ENCODE measurements at regions not wholly inside any gene's neighbourhood (a gene's known extent, or its start where the extent isn't known, plus 50 kb on each side); places are given as distances from the start of the nearest gene placed in this dataset.

GRCh38 chr4:38313999-38314561 lies 349.9 kb upstream of the KLF3 start:
- ChIA-PET POLR2A (interaction anchor here (1.0 kb wide), 1 partner anchor 15 kb away, joined by 3 read pairs; no protein-coding TSS in a partner anchor), CTCF (interaction anchor here (0.6 kb wide), 1 partner anchor 363 kb away, joined by 4 read pairs; no protein-coding TSS in a partner anchor)
- Mint-ChIP-seq H3K9me3 (no peaks in the 10 kb centered on the region), H3K4me3 (no peak overlapping the region), H3K27me3 (no peaks in the 10 kb centered on the region), H3K4me1 (ENCODE audit: low read depth) (peaks cover 50% of the 10 kb centered on the region), H3K27ac (no peak overlapping the region), H3K36me3 (ENCODE audit: low read depth) (no peaks in the 10 kb centered on the region)
- no peaks in the 10 kb centered on the region for H3K27me3 ChIP-seq (ENCODE audit: control insufficient read depth in 1 of 2, insufficient read depth in 2 of 2, low read length in 2 of 2)
- no peaks in the 10 kb centered on the region for H3K9me3 ChIP-seq (ENCODE audit: control insufficient read depth in 1 of 2, insufficient read depth in 1 of 2, low read length in 2 of 2)
- no peaks in the 10 kb centered on the region for H3K36me3 ChIP-seq (ENCODE audit: insufficient read depth, low read length)
- H3K4me1 ChIP-seq (ENCODE audit: insufficient read depth, low read length): peaks cover 44% of the 10 kb centered on the region
- no peak overlapping the region for H3K27ac ChIP-seq (ENCODE audit: low read depth in 1 of 2, low read length in 2 of 2)
- no peak overlapping the region for H3K4me3 ChIP-seq (ENCODE audit: low read length)
- intact Hi-C loops (cut with DNase I, micrococcal nuclease): loop anchor here in 1 of 2 experiments (10.0 kb wide), 1 partner anchor 249 kb away; no protein-coding TSS in a partner anchor
- ATAC-seq (ENCODE audit: poor library complexity) (no peak), DNase-seq (no peak)
- no peak for TF ChIP-seq CTCF (IDR thresholded peaks at IDR 0.05)

DNA sequence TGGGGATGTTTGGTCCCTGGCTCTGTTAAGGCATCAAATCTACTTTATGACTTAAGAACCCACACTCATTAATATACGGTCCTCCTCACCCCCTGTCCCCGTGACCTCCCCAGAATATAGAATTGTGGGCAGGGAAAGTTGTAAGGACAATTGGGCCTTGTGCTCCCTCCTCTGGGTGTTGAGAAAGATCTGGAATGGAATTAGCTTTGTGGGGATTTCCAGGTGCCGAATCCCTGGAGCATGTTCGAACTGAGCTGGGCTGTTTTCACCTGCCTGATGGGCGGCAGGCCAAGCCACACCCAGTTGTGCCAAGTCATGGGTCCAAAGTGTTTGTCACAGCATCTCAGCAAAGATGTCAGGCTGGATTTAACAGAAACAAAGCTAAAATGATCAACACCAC lies 349.3 kb upstream of the KLF3 start:
- Histone ChIP-seq H3K27me3 (ENCODE audit: control insufficient read depth in 1 of 2, insufficient read depth in 2 of 2, low read length in 2 of 2) (no peaks in the 10 kb centered on the region), H3K4me3 (ENCODE audit: low read length) (no peak overlapping the region), H3K27ac (ENCODE audit: low read depth in 1 of 2, low read length in 2 of 2) (no peak overlapping the region), H3K36me3 (ENCODE audit: insufficient read depth, low read length) (no peaks in the 10 kb centered on the region), H3K4me1 (ENCODE audit: insufficient read depth, low read length) (peaks cover 46% of the 10 kb centered on the region), H3K9me3 (ENCODE audit: control insufficient read depth in 1 of 2, insufficient read depth in 1 of 2, low read length in 2 of 2) (no peaks in the 10 kb centered on the region)
- no peak for TF ChIP-seq CTCF (IDR thresholded peaks at IDR 0.05)
- intact Hi-C loops (cut with DNase I, micrococcal nuclease): loop anchor here (5.0 to 10.0 kb wide), 4 partner anchors 137 to 293 kb away; no protein-coding TSS in a partner anchor
- ATAC-seq (ENCODE audit: poor library complexity) (no peak), DNase-seq (no peak)
- H3K27me3 Mint-ChIP-seq: no peaks in the 10 kb centered on the region
- no peaks in the 10 kb centered on the region for H3K36me3 Mint-ChIP-seq (ENCODE audit: low read depth)
- H3K4me3 Mint-ChIP-seq: no peak overlapping the region
- ChIA-PET POLR2A (no interaction called here), CTCF (interaction anchor here (0.7 kb wide), 1 partner anchor 417 kb away, joined by 3 read pairs; no protein-coding TSS in a partner anchor)
- H3K9me3 Mint-ChIP-seq: no peaks in the 10 kb centered on the region
- no peak overlapping the region for H3K27ac Mint-ChIP-seq
- H3K4me1 Mint-ChIP-seq (ENCODE audit: low read depth): peaks cover 50% of the 10 kb centered on the region

- ATAC-seq (ENCODE audit: poor library complexity) (no peak), DNase-seq (no peak)
- POLR2A ChIA-PET: no interaction called here
- H3K9me3 Mint-ChIP-seq: no peaks in the 10 kb centered on the region
- intact Hi-C loops (cut with DNase I, micrococcal nuclease): loop anchor here (5.0 to 10.0 kb wide), 4 partner anchors 138 to 292 kb away; no protein-coding TSS in a partner anchor
- no peak for TF ChIP-seq CTCF (IDR thresholded peaks at IDR 0.05)
- H3K4me1 Mint-ChIP-seq (ENCODE audit: low read depth): peaks cover 50% of the 10 kb centered on the region
- no peaks in the 10 kb centered on the region for H3K27me3 Mint-ChIP-seq
- CTCF ChIA-PET: interaction anchor here (0.7 kb wide), 1 partner anchor 416 kb away, joined by 3 read pairs; no protein-coding TSS in a partner anchor
- H3K27ac Mint-ChIP-seq: no peak overlapping the region
- Histone ChIP-seq H3K27me3 (ENCODE audit: control insufficient read depth in 1 of 2, insufficient read depth in 2 of 2, low read length in 2 of 2) (no peaks in the 10 kb centered on the region), H3K9me3 (ENCODE audit: control insufficient read depth in 1 of 2, insufficient read depth in 1 of 2, low read length in 2 of 2) (no peaks in the 10 kb centered on the region), H3K36me3 (ENCODE audit: insufficient read depth, low read length) (no peaks in the 10 kb centered on the region), H3K4me1 (ENCODE audit: insufficient read depth, low read length) (peaks cover 52% of the 10 kb centered on the region), H3K27ac (ENCODE audit: low read depth in 1 of 2, low read length in 2 of 2) (no peak overlapping the region), H3K4me3 (ENCODE audit: low read length) (no peak overlapping the region)
- H3K36me3 Mint-ChIP-seq (ENCODE audit: low read depth): no peaks in the 10 kb centered on the region
- no peak overlapping the region for H3K4me3 Mint-ChIP-seq
Observed at GRCh38 chr4:38315286-38315685, 348.7 kb upstream of the KLF3 start.
